ENCODE measurements at regions not wholly inside any gene's neighbourhood (a gene's known extent, or its start where the extent isn't known, plus 50 kb on each side); places are given as distances from the start of the nearest gene placed in this dataset.

DNA sequence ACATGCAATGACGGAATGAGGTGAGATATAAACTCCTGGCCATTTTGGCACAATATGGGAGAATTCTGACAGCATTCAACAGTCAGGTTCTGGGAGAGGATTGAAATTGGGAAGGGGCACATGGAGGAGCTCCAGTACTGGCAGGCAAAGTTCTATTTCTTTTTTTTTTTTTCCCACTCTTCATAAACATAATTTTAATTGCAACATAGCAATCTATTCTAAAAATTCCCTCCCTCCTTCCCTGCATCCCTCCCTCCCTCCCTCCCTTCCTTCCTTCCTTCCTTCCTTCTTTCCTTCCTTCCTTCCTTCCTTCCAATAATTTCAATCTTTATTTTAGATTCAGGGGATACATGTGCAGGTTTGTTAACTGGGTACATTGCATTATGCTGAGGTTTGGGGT lies 93.2 kb downstream of the PTCSC3 start:
- no peak for DNase-seq (ENCODE audit: low read depth)

DNA sequence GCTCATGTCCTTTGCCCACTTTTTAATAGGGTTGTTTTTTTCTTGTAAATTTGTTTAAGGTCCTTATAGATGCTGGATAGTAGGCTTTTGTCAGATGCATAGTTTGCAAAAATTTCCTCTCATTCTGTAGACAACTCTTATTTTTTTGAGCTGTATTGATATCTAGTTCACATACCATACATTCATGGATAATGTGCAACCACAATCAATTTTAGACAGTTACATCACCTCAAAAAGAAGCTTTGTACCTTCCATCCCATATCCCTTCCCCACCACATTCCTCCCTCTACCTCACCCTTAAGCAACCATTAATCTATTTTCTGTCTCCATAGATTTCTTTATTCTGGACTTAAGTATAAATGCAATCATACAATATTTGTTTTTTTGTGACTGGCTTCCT lies 98.4 kb downstream of the PTCSC3 start:
- no peak overlapping the region for H3K4me3 ChIP-seq (ENCODE audit: low read depth, low read length)
- no peak for DNase-seq (ENCODE audit: low read depth)

More for the DNA sequence above, 93.2 kb downstream of the PTCSC3 start:
- no peak overlapping the region for H3K4me3 ChIP-seq (ENCODE audit: low read depth, low read length)

- H3K4me3 ChIP-seq (ENCODE audit: low read depth, low read length), result no peak overlapping the region
- DNase-seq (ENCODE audit: low read depth), result no peak
Measured at GRCh38 chr14:36076197-36076596, 100.3 kb downstream of the PTCSC3 start.

DNA sequence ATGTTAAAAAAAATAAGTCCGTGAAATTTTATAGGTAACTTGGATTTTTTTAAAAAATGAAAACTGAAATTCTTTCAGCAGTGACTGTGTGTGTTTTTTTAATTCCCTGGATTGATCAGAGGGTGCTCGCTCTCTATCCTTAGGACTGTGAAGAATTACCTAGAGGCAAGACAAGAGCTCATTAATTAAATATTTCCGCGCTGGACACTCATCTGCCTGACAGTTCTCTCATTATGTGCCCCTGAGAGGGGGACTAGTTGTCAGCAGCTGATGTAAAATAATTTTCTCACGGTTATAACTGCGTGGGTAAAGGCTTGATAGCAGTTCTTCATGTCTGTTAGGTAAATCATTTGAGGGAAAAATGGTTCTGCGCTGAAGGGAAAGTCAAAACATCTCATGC lies 101.3 kb downstream of the PTCSC3 start:
- DNase-seq (ENCODE audit: low read depth), result no peak
- H3K4me3 ChIP-seq (ENCODE audit: low read depth, low read length), result no peak overlapping the region

GRCh38 chr14:36070720-36071043 lies 105.8 kb downstream of the PTCSC3 start:
- no peak overlapping the region for H3K4me3 ChIP-seq (ENCODE audit: low read depth, low read length)
- no peak for DNase-seq (ENCODE audit: low read depth)

- H3K4me3 ChIP-seq (ENCODE audit: low read depth, low read length), result no peak overlapping the region
- DNase-seq (ENCODE audit: low read depth), result peak; percentile 9
Measured at GRCh38 chr14:36070031-36070719, 106.3 kb downstream of the PTCSC3 start.

DNA sequence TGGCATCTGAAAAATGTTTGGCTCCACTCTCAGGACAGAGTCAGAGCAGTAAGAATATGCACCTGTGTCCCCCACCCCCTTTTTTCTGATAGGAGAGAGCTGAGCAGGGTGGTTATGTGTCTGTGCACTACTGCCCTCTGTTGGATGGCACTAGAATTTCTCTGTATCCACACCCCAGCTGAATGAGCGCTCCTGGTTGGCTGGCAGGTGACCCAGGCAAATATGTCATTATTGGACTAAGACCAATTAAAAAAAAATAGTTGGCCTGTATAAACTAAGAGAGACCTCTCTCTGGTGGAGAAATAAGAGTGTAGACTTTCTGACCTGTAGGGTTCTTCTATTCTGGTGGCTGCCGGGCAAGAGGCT lies 107.0 kb downstream of the PTCSC3 start:
- H3K4me3 ChIP-seq (ENCODE audit: low read depth, low read length), result no peak overlapping the region
- DNase-seq (ENCODE audit: low read depth), result no peak

DNA sequence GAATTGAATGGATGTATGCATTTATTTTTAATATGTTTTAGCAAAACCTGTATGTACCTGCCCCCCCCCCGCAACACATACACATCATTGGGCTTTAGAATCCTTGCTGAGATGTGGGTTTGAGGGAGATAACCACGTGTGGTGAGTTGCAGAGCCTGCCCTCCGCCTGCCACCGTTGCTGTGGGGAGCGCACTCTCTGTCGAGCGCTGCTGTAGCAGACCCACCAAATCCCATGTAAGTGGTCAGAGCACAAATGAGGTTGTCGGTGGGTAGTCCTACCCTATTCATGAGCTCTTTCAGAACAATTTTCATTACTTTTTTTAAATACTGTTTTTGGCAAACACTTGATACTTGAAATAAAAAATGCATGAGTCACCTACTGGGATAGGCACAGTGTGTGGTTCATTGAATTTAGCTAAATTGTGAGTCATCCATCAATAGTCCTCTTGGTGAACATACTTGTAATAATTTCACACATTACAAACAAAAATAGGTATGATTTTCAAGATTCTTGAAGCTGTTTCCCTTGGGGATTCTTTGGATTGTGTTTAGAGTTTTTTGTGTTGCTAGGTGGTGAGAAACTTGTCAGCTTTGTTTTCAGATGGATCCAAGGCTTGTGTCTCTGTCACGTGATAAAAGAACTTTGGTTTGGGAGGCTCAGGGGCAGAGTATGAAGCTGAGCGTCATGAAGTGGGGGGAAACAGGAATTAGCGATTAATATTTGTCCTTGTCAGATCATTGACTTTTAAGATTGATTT lies 107.6 kb downstream of the PTCSC3 start:
- peak; percentile 4 for DNase-seq (ENCODE audit: low read depth)
- no peak overlapping the region for H3K4me3 ChIP-seq (ENCODE audit: low read depth, low read length)

- DNase-seq (ENCODE audit: low read depth), result no peak
- no peak overlapping the region for H3K4me3 ChIP-seq (ENCODE audit: low read depth, low read length)
Measured at GRCh38 chr14:36067428-36068187, 108.9 kb downstream of the PTCSC3 start.

GRCh38 chr14:36066636-36067035 lies 109.9 kb downstream of the PTCSC3 start:
- no peak overlapping the region for H3K4me3 ChIP-seq (ENCODE audit: low read depth, low read length)
- no peak for DNase-seq (ENCODE audit: low read depth)

DNA sequence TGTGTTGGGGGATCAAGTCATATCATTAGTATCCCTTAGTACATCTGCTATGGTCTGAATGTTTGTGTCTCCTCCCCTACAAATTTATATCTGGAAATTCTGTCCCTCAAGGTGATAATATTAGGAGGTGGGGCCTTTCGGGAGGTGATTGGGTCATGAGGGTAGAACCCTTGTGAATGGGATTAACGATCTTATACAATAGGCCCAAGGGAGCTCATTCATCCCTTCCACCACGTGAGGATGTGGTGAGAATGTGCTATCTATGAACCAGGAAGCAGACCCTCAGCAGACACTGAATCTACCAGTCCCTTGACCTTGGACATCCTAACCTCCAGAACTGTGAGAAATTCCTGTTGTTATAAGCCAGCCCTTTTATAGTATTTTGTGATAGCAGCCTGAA lies 110.7 kb downstream of the PTCSC3 start:
- no peak overlapping the region for H3K4me3 ChIP-seq (ENCODE audit: low read depth, low read length)
- no peak for DNase-seq (ENCODE audit: low read depth)

DNA sequence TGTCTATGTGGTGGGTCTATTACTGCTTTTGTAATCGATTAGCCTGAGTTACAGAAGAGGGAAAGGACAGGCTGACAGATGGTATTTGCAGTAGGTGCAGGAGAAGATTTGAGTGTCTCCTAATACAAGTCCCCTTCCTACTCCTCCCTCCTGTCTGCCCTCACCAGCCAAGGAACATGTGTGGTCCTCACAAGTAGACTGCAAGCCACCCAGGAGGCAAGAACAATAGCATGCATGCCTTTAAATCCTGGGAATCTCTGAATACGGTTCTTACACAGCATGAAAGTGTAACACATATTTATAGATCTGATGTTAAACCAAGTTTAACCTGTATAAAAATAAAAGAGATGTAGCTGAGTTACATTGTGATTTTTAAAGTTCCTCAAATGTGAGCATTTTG lies 117.0 kb downstream of the PTCSC3 start:
- no peak overlapping the region for H3K4me3 ChIP-seq (ENCODE audit: low read depth, low read length)
- no peak for DNase-seq (ENCODE audit: low read depth)

DNA sequence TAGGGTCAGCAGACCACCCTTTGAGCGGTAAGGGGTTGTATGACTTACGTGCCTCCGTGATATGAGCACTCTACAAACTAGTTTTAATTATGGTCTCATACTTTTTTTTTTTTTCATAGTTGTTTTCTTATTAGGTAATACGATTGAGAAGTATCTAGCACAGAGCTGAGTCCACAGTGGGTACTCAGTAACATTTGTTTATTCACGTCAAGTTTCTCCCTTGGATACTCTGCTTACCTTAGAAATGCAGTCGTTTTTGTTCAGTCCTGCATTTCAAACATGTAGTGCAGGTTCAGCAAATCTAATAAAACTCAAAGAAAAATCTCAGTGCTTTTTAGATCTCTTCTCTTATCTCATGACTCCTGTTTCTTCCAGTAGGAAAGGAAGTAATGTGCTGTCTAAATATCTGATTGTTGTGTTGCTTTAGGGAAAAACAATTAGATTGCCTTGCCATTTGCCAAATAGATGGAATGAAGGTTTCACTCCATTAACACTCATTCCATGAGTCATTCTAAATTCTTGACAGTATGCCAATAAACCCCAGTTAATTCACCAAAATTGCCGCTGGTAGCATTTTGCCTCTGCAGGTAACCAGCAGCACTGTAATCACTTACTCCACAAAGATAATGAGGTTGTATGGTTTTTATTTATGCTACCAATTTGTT lies 118.9 kb downstream of the PTCSC3 start:
- no peak for DNase-seq (ENCODE audit: low read depth)
- H3K4me3 ChIP-seq (ENCODE audit: low read depth, low read length), result no peak overlapping the region

DNA sequence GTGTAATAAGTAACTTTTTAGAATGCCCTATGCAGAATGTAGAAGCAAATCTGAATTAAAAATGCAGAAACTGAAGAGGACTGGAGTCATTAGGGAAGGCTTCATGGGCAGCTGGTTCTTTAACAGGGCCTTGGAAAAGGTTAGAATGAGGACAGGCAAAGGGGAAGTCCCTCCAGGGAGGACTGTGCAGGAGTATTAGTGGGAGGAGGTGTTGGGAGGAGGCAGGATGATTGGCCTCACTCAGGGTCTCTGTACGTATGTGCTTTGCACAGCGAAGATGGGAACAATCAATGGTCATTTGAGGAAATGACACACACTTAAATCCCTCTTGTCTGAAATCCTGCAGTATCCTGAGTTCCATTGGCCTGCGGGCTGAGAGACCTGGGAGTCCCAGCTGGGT lies 119.7 kb downstream of the PTCSC3 start:
- DNase-seq (ENCODE audit: low read depth), result no peak
- no peak overlapping the region for H3K4me3 ChIP-seq (ENCODE audit: low read depth, low read length)

GRCh38 chr14:36055681-36056225 lies 120.8 kb downstream of the PTCSC3 start:
- H3K4me3 ChIP-seq (ENCODE audit: low read depth, low read length), result no peak overlapping the region
- DNase-seq (ENCODE audit: low read depth), result no peak

DNA sequence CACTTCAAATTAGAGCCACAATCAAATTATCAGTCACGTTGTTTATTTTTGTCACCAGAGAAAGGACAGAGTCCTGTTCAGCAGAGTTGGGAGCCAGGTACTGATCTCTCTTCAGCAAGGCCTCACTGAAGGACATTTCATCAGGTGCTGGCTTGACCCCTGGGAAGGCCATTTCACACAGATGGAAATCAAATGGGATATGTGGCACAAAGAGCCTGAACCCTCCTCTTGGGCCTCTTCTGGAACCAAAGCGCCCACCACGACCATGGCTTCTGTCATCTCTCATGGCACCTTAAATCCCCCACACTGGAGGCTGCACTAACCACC lies 121.5 kb downstream of the PTCSC3 start:
- DNase-seq (ENCODE audit: low read depth), result no peak
- no peak overlapping the region for H3K4me3 ChIP-seq (ENCODE audit: low read depth, low read length)

DNA sequence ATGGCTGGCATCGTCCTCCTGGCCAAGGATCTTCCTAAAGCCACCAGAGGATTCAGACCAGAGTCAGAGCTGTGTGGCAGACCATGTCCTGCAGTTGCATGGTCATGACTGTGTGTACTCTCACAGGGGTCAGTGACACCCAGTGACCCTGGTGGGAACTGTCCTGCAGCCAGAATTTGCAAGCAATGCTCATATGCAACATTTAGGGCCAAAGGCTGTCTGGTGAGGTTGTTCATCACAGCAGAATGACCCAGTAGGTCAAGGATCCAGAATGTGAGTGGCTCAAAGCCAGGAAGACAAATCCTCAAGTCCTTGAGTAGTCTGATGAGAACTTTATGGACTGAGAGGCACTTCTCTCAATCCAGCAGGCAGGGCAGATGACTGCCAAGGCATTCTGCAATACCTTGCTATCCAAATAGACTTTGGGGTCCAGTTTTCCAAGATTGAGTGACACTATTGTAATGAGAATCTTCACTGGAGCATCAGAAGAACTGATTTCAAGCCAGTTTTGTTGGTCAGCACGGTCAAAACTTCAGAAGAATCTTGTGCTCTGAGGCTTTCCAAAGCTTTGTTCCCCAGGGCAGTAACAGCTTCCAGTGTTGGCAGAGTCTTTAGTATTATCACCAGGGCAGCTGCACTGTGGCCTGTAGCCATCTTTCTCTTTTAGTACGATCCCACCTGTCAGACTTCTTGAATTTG lies 122.0 kb downstream of the PTCSC3 start:
- no peak for DNase-seq (ENCODE audit: low read depth)
- no peak overlapping the region for H3K4me3 ChIP-seq (ENCODE audit: low read depth, low read length)

DNA sequence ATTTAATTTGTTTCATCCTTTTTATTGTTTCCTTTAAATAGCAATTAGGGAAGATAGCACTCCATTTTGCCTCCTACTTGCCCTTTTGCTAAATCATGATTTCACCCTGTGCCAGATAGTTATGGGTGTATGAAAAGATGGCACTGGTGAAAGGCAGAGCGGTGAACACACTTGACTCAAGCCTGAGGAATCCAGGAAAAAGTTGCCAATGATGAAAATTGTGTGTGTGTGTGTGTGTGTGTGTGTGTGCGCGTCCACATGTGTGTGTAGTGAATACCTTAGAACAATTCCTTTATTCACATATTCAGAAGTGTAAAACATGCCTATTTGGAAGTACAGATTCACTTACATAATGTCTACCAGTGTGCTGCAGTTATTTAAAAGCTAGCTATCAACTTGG lies 123.8 kb downstream of the PTCSC3 start:
- no peak overlapping the region for H3K4me3 ChIP-seq (ENCODE audit: low read depth, low read length)
- DNase-seq (ENCODE audit: low read depth), result no peak

- no peak for DNase-seq (ENCODE audit: low read depth)
- H3K4me3 ChIP-seq (ENCODE audit: low read depth, low read length), result no peak overlapping the region
Measured at GRCh38 chr14:36052063-36052462, 124.5 kb downstream of the PTCSC3 start.
